NCI-H2171 treated with DMSO at 0.1 percent for 48 hours (cell line): ENCODE measurements at regions not wholly inside any gene's neighbourhood (a gene's known extent, or its start where the extent isn't known, plus 50 kb on each side); places are given as distances from the start of the nearest gene placed in this dataset.

Experiments
- DNase-seq: peaks from one replicate; lab custom pipeline; 2025; lab: John Stamatoyannopoulos, UW

DNA sequence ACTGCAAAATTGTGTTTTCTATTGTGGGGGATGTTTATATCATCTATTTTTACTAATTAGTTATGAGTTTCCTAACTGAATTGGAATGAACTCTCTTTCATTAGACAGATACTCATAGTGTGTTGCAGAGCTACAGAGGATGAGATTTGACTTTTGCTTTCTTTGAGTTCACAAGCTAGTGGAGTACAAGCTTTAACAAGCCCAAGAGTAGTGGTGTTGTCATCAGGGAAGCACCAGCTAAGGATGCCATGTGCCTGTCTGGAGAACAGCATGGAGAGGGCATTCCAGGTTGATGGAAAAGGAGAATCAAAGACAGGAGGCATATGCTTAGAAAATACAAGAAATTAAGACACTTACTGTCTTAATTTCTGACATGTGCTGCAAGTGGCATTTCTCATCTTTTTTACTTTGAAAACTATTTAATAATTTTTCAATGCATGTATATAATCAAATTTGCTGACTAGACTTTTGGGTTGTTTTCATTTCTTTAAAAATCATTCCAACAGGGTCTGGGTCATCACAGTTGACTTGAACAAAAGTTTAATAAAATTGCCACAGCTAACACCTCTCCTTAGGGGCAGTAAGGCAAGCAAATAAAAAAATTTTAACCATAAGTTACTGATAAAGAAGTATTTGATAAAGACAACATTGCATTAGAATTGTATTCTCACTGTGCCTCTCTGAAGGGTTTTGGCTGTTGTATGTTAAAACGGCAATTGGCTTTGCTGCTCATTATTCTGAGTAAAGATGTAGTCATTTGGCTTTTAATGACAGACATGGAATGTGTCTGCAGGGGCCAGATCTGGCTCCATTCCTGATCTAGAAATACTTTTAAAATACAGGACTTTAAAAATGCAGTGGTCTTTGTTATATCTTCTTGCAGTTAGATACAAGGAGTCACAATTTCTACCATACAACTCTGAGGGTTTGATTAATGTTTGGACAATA lies 323.7 kb upstream of the CDH11 start:
- no peak for DNase-seq

DNA sequence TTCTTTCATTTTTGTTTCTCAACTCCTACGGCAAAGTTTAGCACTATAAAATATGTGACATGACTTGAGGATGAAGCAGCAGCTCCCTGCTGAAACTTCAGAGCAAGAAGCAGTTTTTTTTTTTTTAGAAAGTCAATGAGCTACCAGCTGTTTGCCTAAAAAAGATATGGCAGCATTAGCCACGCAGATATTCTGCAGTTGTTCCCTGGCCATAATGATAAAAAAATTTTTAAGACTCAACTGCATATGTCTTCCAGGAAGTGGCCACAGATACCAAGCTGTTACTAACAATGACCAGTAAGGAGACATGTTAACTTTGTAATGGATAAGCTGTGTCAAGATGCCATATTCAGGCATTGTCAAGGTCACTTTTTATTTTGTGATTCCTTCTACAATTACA lies 319.6 kb upstream of the CDH11 start:
- DNase-seq: no peak

DNA sequence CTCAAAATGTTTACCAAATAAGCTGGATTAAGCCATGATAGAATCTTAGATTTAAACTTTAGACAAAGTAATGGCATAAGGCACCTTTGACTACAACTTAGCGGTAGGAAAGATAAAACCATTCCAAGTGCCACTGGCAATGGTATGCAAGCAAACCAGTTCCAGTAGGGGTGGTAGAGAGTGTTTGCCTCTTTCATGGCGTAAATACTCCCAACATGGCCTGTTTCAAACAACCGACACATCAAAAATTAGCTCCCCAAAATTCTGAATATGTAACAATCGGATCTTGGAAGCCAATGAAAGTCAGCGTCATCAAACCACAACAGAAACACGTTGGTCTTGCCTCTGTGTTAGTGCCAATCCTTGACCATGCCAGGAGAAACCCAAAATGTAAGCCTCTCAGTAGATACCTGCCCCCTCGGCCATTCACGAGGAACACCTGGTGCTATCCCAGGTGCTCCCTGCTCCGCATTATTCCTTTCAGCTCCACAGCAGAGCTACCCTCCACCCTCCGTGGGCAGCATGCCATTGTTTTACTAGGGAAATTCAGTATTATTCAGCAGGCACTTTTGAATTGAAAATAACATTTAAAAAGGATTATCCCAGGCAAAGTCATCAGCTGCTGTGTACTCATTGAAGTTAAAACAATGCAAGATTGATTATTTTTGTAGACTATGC lies 307.8 kb upstream of the CDH11 start:
- DNase-seq: no peak

GRCh38 chr16:65426484-65426883 lies 304.6 kb upstream of the CDH11 start:
- DNase-seq: no peak

DNA sequence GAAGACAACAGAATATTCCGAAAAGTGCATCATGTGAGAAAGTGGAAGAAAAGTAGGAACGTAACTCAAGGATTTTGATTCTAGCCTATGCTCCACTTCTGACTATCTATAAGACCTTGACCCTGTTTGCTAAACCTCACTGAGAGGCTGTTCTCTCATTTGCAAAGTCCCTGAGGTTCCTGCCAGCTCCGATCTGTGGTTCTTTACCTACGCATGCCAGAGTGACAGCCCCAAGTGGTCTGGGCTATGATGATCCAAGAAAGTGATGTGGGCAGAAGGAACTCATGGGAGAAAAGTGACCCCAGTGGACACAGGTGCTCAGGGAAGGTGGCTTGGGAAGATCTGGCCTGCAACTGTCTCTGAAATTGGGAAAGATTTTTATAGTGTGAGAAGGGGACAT lies 301.1 kb upstream of the CDH11 start:
- DNase-seq: no peak

DNA sequence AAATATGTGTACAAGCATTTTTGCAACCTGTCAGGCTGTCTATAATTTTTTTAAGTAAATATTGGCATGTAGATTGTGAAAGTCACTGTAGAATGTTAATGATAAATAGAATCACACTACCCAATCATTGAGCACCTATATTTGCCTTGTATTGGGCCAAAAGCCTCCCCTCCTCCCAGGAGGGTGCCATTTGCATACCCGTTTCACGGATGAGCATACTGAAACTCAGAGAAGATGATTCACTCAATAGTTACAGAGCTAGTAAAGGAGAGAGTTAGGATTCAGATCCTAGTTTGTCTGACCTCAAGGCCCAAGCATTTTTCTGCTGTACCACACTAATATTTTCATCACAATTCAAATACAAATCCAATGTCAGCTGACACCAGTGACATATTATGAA lies 299.7 kb upstream of the CDH11 start:
- no peak for DNase-seq

- DNase-seq: no peak
Measured at GRCh38 chr16:65418435-65418834, 296.6 kb upstream of the CDH11 start.

- no peak for DNase-seq
Measured at GRCh38 chr16:65415460-65415859, 293.6 kb upstream of the CDH11 start.

- DNase-seq: no peak
Measured at GRCh38 chr16:65414284-65414984, 292.6 kb upstream of the CDH11 start.

- DNase-seq: no peak
Measured at GRCh38 chr16:65413861-65414260, 292.0 kb upstream of the CDH11 start.

GRCh38 chr16:65410801-65411200 lies 288.9 kb upstream of the CDH11 start:
- no peak for DNase-seq

GRCh38 chr16:65409510-65409909 lies 287.6 kb upstream of the CDH11 start:
- DNase-seq: no peak

DNA sequence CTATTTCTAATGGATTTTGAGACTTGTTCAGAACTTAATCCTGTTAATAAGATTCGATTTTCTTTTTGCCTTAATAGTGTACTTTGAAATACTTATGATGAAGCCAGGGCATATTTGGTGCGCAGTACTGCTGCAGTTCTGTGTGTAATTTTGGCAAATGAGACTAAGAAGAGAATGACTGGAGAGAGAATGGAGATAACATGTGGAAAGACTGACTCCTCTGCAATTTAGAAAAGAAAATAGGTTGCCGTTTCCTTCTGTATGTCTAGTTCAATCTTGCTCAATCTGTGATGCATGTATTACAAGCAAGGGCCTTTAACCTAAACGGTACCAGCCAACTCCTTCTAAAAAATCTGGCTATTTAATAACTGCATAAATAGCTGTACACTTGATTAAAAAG lies 285.1 kb upstream of the CDH11 start:
- DNase-seq: no peak

DNA sequence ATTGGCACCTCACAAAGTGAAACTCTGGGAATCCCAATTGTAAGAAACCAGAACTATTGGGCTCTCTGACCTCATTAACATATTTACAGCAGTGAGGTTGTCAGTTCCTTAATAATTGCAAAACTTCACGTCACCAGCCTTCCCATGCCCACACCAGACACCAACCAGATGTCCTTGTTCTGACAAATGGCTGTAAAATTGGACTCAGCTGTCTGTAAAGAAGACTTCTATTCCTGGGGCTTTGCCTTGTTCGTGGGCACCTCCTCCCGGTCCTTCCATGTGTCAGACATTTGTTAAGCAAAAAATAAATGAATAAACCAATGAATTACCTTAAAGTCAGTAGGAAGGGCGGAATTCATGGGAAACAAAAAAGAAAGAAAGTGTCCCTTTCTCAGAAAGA lies 284.3 kb upstream of the CDH11 start:
- no peak for DNase-seq

- no peak for DNase-seq
Measured at GRCh38 chr16:65394281-65394680, 272.4 kb upstream of the CDH11 start.

- no peak for DNase-seq
Measured at GRCh38 chr16:65392806-65393565, 271.1 kb upstream of the CDH11 start.

DNA sequence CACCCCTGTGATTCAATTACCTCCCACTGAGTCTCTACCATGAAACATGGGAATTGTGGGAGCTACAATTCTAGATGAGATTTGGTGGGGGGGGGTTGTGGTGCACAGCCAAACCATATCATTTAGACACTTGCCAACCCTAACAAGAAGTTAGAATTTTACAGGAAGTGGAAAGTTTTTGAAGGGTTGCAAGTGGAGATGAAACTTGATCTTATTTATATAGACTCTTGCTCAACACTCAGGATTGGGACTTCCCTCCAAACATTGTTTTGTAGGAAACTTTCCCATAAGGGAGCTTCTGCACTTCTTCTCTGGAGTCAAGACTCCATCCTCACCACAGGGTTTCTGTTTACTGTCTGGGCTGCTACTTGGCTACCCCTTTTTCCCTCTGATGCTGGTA lies 266.7 kb upstream of the CDH11 start:
- no peak for DNase-seq

GRCh38 chr16:65386672-65387071 lies 264.8 kb upstream of the CDH11 start:
- DNase-seq: no peak

DNA sequence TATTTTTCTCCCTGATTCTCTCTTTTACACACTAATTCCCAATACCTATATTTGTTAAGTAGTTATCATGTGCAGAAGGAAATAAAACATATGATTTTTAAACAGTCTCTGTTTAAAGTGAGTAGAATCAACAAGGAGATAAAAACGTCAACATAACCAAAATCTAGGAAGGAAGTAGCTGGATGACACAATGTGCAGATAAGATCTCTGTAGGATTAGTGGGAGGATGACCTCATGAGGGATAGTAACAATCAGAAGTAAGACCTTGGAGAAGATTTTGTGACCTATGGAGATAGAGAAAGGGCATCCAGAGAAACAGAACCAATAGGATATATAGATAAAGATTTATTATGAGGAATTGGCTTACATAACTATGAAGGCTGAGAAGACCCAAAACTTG lies 262.6 kb upstream of the CDH11 start:
- no peak for DNase-seq

GRCh38 chr16:65377195-65377594 lies 255.3 kb upstream of the CDH11 start:
- DNase-seq: no peak

DNA sequence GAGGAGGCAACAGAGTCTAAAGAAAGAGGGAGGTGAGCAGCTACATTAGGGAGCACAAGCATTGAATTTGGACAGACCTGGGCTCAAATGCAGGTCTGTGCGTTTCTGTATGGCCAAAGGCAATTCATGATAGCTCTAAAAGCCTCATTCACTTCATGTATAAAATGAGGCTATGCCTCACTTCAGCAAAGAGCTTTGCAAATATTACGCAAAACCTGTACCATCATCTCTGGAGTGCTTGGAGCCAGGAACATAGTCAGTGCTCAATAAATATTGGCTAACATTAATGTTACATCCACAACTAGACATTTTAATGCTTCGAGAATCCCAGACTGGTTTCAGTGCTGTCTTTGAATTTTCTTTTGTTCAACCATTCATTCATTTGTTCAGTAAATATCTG lies 254.7 kb upstream of the CDH11 start:
- DNase-seq: no peak

DNA sequence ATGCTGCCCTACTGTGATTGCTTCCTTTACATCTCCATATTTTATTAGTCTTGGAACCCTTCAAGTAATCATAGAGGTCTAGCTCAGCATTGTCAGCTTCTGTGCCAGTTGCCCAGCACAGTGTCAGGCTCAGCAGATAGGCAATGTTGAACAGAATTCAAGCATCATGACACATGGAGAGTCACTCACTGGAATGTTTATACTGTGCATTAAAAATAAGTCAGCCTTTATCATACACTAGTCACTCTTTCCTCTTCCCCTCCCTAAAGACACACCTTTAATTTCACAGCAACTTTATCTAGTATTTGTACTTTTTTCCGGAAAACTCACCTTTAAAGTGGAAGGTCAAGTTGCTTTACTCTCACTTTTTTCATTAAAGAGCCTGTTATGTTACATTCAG lies 253.8 kb upstream of the CDH11 start:
- no peak for DNase-seq
